ENCODE measurements at regions not wholly inside any gene's neighbourhood (a gene's known extent, or its start where the extent isn't known, plus 50 kb on each side); places are given as distances from the start of the nearest gene placed in this dataset.
"Not testable (repeated sequence)": the region's sequence is repeated elsewhere in the genome, so short reads cannot be mapped to it uniquely, and the experiment has no call there.

- DNase-seq (ENCODE audit: low read depth in 2 of 2), result no peak
These were observed 1019.5 kb downstream of the NR2F1-AS1 start for GRCh38 chr5:92561411-92561959.

- DNase-seq (ENCODE audit: low read depth in 2 of 2), result peak in 1 of 2 experiments; percentile 66
These were observed 1020.2 kb downstream of the NR2F1-AS1 start for GRCh38 chr5:92560698-92561401.

- DNase-seq (ENCODE audit: low read depth in 2 of 2), result no peak
These were observed 1021.2 kb downstream of the NR2F1-AS1 start for GRCh38 chr5:92559781-92560180.

GRCh38 chr5:92559331-92559730 lies 1021.7 kb downstream of the NR2F1-AS1 start:
- DNase-seq (ENCODE audit: low read depth in 2 of 2), result no peak

GRCh38 chr5:92556747-92557146 lies 1024.3 kb downstream of the NR2F1-AS1 start:
- DNase-seq (ENCODE audit: low read depth in 2 of 2), result no peak

GRCh38 chr5:92554447-92555085 lies 1026.5 kb downstream of the NR2F1-AS1 start:
- no peak for DNase-seq (ENCODE audit: low read depth in 2 of 2)

GRCh38 chr5:92553326-92553725 lies 1027.7 kb downstream of the NR2F1-AS1 start:
- DNase-seq (ENCODE audit: low read depth in 2 of 2), result no peak

- peak; percentile 98 for DNase-seq (ENCODE audit: low read depth in 2 of 2)
These were observed 1028.5 kb downstream of the NR2F1-AS1 start for GRCh38 chr5:92552206-92553160.

- no peak for DNase-seq (ENCODE audit: low read depth in 2 of 2)
These were observed 1032.7 kb downstream of the NR2F1-AS1 start for GRCh38 chr5:92548346-92548745.

GRCh38 chr5:92544596-92544995 lies 1036.4 kb downstream of the NR2F1-AS1 start:
- DNase-seq (ENCODE audit: low read depth in 2 of 2), result no peak

GRCh38 chr5:92544036-92544435 lies 1037.0 kb downstream of the NR2F1-AS1 start:
- no peak for DNase-seq (ENCODE audit: low read depth in 2 of 2)

- no peak for DNase-seq (ENCODE audit: low read depth in 2 of 2)
These were observed 1037.8 kb downstream of the NR2F1-AS1 start for GRCh38 chr5:92543201-92543600.

GRCh38 chr5:92542017-92542416 lies 1039.0 kb downstream of the NR2F1-AS1 start:
- not testable (repeated sequence) for DNase-seq (ENCODE audit: low read depth in 2 of 2)

GRCh38 chr5:92527311-92528078 lies 1053.5 kb downstream of the NR2F1-AS1 start:
- DNase-seq (ENCODE audit: low read depth in 2 of 2), result peak in 1 of 2 experiments; percentile 42

- no peak for DNase-seq (ENCODE audit: low read depth in 2 of 2)
These were observed 1055.9 kb downstream of the NR2F1-AS1 start for GRCh38 chr5:92525131-92525530.

- DNase-seq (ENCODE audit: low read depth in 2 of 2), result no peak
These were observed 1061.0 kb downstream of the NR2F1-AS1 start for GRCh38 chr5:92519811-92520632.

- DNase-seq (ENCODE audit: low read depth in 2 of 2), result peak; percentile 32 to 39
These were observed 1062.6 kb downstream of the NR2F1-AS1 start for GRCh38 chr5:92518318-92518904.

GRCh38 chr5:92514896-92515295 lies 1066.1 kb downstream of the NR2F1-AS1 start:
- DNase-seq (ENCODE audit: low read depth in 2 of 2), result no peak

GRCh38 chr5:92513067-92513466 lies 1068.0 kb downstream of the NR2F1-AS1 start:
- no peak for DNase-seq (ENCODE audit: low read depth in 2 of 2)

- DNase-seq (ENCODE audit: low read depth in 2 of 2), result no peak
These were observed 1072.7 kb downstream of the NR2F1-AS1 start for GRCh38 chr5:92508271-92508670.
